DND-41 (cell line): ENCODE measurements at regions not wholly inside any gene's neighbourhood (a gene's known extent, or its start where the extent isn't known, plus 50 kb on each side); places are given as distances from the start of the nearest gene placed in this dataset.

Experiments used
- ATAC-seq: fragments of 200-7000 bp; cut with Tn5 transposase; 3 replicates; pipeline ENCODE4 v1.9.1; 2021; ENCODE audit warnings: low read depth; ENCODE audit not compliant: insufficient read depth
- DNase-seq: peaks from one replicate; pipeline ENCODE4 v3.0.0-alpha.2; 2020
- H2AFZ ChIP-seq: 2 replicates; pipeline ENCODE4 v1.6.0; 2012; ENCODE audit warnings: low read depth, low read length
- H3K27ac ChIP-seq: 2 replicates; pipeline ENCODE4 v1.5.1; 2012; ENCODE audit warnings: low read length, inconsistent platforms
- H3K27me3 ChIP-seq: fragments of 200-600 bp; sonication (generic); 2 replicates; pipeline ENCODE4 v1.6.0; 2012; ENCODE audit warnings: low read length, mild to moderate bottlenecking, inconsistent platforms; ENCODE audit not compliant: insufficient read depth, poor library complexity
- H3K36me3 ChIP-seq: 2 replicates; pipeline ENCODE4 v1.5.1; 2012; ENCODE audit warnings: low read length, inconsistent platforms; ENCODE audit not compliant: insufficient read depth
- H3K4me1 ChIP-seq: 2 replicates; pipeline ENCODE4 v1.5.1; 2012; ENCODE audit warnings: mild to moderate bottlenecking, low read length; ENCODE audit not compliant: insufficient read depth
- H3K4me2 ChIP-seq: 2 replicates; pipeline ENCODE4 v1.6.0; 2012; ENCODE audit warnings: mild to moderate bottlenecking, moderate library complexity, low read length, inconsistent platforms; ENCODE audit not compliant: insufficient read depth
- H3K4me3 ChIP-seq, 2 experiments: fragments of 200-600 bp in 1 of 2; shearing (Covaris generic) in 1 of 2; 2 replicates each; pipeline ENCODE4 v1.5.1; 2012 to 2016; ENCODE audit warnings: inconsistent platforms in 2 of 2, low read length in 2 of 2, mild to moderate bottlenecking in 2 of 2, low read depth in 1 of 2, moderate library complexity in 1 of 2
- H3K79me2 ChIP-seq: 2 replicates; pipeline ENCODE4 v1.6.0; 2012; ENCODE audit warnings: low read length, inconsistent platforms; ENCODE audit not compliant: insufficient read depth
- H3K9ac ChIP-seq: 2 replicates; pipeline ENCODE4 v1.6.0; 2012; ENCODE audit warnings: low read depth, mild to moderate bottlenecking, inconsistent platforms, low read length, moderate library complexity
- H3K9me3 ChIP-seq: 2 replicates; pipeline ENCODE4 v1.5.1; 2012; ENCODE audit warnings: low read length, moderate library complexity, mild to moderate bottlenecking, inconsistent platforms; ENCODE audit not compliant: insufficient read depth, severe bottlenecking
- H4K20me1 ChIP-seq: 2 replicates; pipeline ENCODE4 v1.6.0; 2012; ENCODE audit warnings: low read length; ENCODE audit not compliant: insufficient read depth
- EZH2 ChIP-seq: IDR thresholded peaks from 3 replicates; pipeline ENCODE4 v1.6.1; 2012; ENCODE audit warnings: borderline replicate concordance, low read depth, mild to moderate bottlenecking, moderate library complexity, low read length, inconsistent platforms; ENCODE audit not compliant: severe bottlenecking
- TF ChIP-seq, protein P1 (sequence below): IDR thresholded peaks from 2 replicates; pipeline ENCODE4 v1.5.1; 2012; ENCODE audit warnings: borderline replicate concordance, low read length, moderate library complexity, mild to moderate bottlenecking; ENCODE audit not compliant: poor library complexity, severe bottlenecking; ENCODE audit errors: extremely low read depth

DNA sequence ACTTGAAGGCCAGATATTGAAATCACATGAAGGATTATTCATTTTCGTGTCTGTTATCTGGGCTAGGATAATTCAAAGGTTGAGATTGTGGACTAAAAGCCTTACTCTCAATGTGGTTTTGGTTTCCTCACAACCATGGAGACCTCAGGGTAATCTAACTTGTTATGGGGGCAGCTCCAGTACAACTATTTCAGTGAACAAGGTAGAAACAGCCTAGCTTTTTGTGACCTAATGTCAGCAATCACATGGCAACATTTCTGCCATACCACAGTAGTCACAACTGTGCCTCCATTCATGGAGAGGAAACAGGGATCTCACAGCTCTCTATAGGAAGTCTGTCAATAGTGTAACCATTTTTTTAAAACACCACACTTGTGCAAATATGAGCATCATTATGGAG, 62.4 kb upstream of the RARB start:
- H3K4me2 ChIP-seq, result no peak overlapping the region
- no peaks in the 10 kb centered on the region for H3K36me3 ChIP-seq
- DNase-seq (no peak), ATAC-seq (no peak)
- no peak overlapping the region for H3K4me3 ChIP-seq
- H3K4me1 ChIP-seq, result no peaks in the 10 kb centered on the region
- no peaks in the 10 kb centered on the region for H3K27me3 ChIP-seq
- no peaks in the 10 kb centered on the region for H3K9me3 ChIP-seq
- no peak overlapping the region for H2AFZ ChIP-seq
- no peak overlapping the region for H3K27ac ChIP-seq
- H3K79me2 ChIP-seq, result no peaks in the 10 kb centered on the region
- no peaks in the 10 kb centered on the region for H4K20me1 ChIP-seq
- no peak for TF ChIP-seq EZH2
- TF ChIP-seq, protein P1, sequence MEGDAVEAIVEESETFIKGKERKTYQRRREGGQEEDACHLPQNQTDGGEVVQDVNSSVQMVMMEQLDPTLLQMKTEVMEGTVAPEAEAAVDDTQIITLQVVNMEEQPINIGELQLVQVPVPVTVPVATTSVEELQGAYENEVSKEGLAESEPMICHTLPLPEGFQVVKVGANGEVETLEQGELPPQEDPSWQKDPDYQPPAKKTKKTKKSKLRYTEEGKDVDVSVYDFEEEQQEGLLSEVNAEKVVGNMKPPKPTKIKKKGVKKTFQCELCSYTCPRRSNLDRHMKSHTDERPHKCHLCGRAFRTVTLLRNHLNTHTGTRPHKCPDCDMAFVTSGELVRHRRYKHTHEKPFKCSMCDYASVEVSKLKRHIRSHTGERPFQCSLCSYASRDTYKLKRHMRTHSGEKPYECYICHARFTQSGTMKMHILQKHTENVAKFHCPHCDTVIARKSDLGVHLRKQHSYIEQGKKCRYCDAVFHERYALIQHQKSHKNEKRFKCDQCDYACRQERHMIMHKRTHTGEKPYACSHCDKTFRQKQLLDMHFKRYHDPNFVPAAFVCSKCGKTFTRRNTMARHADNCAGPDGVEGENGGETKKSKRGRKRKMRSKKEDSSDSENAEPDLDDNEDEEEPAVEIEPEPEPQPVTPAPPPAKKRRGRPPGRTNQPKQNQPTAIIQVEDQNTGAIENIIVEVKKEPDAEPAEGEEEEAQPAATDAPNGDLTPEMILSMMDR, result no peak
- no peak overlapping the region for H3K9ac ChIP-seq

DNA sequence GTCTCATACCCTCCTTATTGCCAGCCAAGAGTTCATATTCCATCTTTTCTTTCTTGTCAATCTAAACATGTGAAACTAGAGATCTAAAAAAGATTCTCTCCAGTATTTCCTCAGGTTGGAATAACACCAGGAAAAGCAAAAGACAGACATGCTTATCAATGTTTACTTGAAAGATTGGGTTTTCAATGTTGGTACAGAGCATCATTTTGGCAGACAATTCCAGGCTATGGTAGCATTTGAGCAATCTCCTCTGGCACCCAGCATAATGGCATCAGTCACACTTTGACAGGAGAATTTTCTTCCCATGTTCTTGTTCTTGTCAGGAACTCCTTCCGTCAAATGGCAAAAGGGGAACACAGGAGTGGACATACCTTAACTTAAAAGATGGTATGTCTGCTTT, 61.0 kb upstream of the RARB start:
- Histone ChIP-seq H3K9ac (no peak overlapping the region), H3K79me2 (no peaks in the 10 kb centered on the region), H2AFZ (no peak overlapping the region), H4K20me1 (no peaks in the 10 kb centered on the region), H3K27ac (no peak overlapping the region), H3K4me1 (no peaks in the 10 kb centered on the region), H3K4me2 (no peak overlapping the region), H3K27me3 (no peaks in the 10 kb centered on the region), H3K36me3 (no peaks in the 10 kb centered on the region), H3K4me3 (no peak overlapping the region), H3K9me3 (no peaks in the 10 kb centered on the region)
- ATAC-seq, result no peak
- TF ChIP-seq, protein P1, result no peak
- no peak for TF ChIP-seq EZH2
- no peak for DNase-seq

DNA sequence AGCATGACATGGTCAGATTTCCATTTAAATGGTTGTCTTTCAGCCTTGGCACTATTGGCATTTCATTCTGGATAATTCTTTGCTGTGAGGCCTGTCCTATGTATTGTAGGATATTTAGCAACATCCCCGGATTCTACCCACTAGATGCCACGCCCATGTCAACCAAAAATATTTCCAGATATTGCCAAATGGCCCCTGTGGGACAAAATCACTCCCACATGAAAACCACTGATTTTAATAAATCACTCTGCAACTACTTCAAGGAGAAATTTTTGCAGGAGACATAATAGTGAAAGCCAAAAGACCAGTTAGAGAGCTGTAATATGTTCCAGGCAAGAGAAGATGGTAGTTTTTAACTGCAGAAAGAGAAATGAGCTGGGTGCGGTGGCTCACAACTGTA, 55.9 kb upstream of the RARB start:
- Histone ChIP-seq H3K4me2 (no peak overlapping the region), H3K79me2 (no peaks in the 10 kb centered on the region), H3K27me3 (no peaks in the 10 kb centered on the region), H3K4me1 (no peaks in the 10 kb centered on the region), H4K20me1 (no peaks in the 10 kb centered on the region), H3K9me3 (no peaks in the 10 kb centered on the region), H2AFZ (no peak overlapping the region), H3K36me3 (no peaks in the 10 kb centered on the region), H3K27ac (no peak overlapping the region), H3K9ac (no peak overlapping the region), H3K4me3 (no peak overlapping the region)
- DNase-seq (no peak), ATAC-seq (no peak)
- TF ChIP-seq EZH2, result no peak
- TF ChIP-seq, protein P1, result no peak

DNA sequence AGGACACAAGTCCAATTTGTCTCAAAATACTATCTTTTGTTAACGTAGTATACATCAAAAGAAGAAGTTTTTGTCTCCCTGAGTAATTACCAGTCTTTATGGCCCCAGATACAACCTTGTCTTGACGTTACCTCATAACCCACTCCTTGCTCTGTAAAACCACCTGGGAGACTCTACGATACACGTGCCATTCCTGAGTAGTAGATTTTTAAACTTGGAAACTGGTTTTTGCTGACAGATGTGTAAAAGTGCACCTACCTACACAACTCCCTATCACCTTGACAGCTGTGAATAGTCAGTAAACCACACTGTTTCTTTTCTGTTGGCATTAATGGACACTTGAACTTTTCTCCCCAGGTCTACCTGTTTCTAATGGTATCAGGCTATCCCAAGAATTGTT, 51.7 kb upstream of the RARB start:
- no peaks in the 10 kb centered on the region for H4K20me1 ChIP-seq
- no peak overlapping the region for H3K27ac ChIP-seq
- H3K27me3 ChIP-seq, result no peaks in the 10 kb centered on the region
- H3K79me2 ChIP-seq, result no peaks in the 10 kb centered on the region
- H2AFZ ChIP-seq, result no peak overlapping the region
- H3K36me3 ChIP-seq, result no peaks in the 10 kb centered on the region
- DNase-seq (no peak), ATAC-seq (no peak)
- TF ChIP-seq, protein P1, result no peak
- TF ChIP-seq EZH2, result no peak
- no peak overlapping the region for H3K4me2 ChIP-seq
- no peaks in the 10 kb centered on the region for H3K9me3 ChIP-seq
- H3K9ac ChIP-seq, result no peak overlapping the region
- no peaks in the 10 kb centered on the region for H3K4me1 ChIP-seq
- H3K4me3 ChIP-seq, result no peak overlapping the region
